ENCODE measurements at regions not wholly inside any gene's neighbourhood (a gene's known extent, or its start where the extent isn't known, plus 50 kb on each side); places are given as distances from the start of the nearest gene placed in this dataset.

GRCh38 chr20:52034581-52034980 is 157.0 kb downstream of the ZFP64 start:
- no peak for TF ChIP-seq POLR2A (IDR thresholded peaks at IDR 0.05)
- TF ChIP-seq, protein P1, sequence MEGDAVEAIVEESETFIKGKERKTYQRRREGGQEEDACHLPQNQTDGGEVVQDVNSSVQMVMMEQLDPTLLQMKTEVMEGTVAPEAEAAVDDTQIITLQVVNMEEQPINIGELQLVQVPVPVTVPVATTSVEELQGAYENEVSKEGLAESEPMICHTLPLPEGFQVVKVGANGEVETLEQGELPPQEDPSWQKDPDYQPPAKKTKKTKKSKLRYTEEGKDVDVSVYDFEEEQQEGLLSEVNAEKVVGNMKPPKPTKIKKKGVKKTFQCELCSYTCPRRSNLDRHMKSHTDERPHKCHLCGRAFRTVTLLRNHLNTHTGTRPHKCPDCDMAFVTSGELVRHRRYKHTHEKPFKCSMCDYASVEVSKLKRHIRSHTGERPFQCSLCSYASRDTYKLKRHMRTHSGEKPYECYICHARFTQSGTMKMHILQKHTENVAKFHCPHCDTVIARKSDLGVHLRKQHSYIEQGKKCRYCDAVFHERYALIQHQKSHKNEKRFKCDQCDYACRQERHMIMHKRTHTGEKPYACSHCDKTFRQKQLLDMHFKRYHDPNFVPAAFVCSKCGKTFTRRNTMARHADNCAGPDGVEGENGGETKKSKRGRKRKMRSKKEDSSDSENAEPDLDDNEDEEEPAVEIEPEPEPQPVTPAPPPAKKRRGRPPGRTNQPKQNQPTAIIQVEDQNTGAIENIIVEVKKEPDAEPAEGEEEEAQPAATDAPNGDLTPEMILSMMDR (IDR thresholded peaks at IDR 0.05) = no peak
- no peak for TF ChIP-seq EP300 (IDR thresholded peaks at IDR 0.05)

Data from tibial nerve (tissue), 4 donors.